K562 (cell line): ENCODE measurements at regions not wholly inside any gene's neighbourhood (a gene's known extent, or its start where the extent isn't known, plus 50 kb on each side); places are given as distances from the start of the nearest gene placed in this dataset.

Experiments used
- ATAC-seq: fragments of 200-7000 bp; cut with Tn5 transposase; 3 replicates; pipeline ENCODE4 v1.9.1; 2020; ENCODE audit warnings: moderate library complexity
- BruUV-seq: library from RNA; stranded (reverse); fragments of 400-500 nt; replicated peaks from 2 replicates; lab custom pipeline; 2021; lab: Mats Ljungman, UMichigan
- CTCF ChIA-PET: fragments of 300-600 bp; formaldehyde crosslinking; extraction: SDS; loops from one replicate; lab custom pipeline; 2021; ENCODE audit warnings: low intra/inter-chr PET ratio; lab: Yijun Ruan, JAX
- POLR2A ChIA-PET: fragments of 300-600, 350-650 bp; sonication (Branson Sonifier 250); formaldehyde crosslinking; extraction: SDS; loops from one replicate; lab custom pipeline; 2021; ENCODE audit warnings: antibody characterized with exemption, inconsistent platforms; lab: Yijun Ruan, JAX
- DNase-seq, 4 experiments: peaks; one replicate each; pipeline versions ENCODE4 v3.0.0 to v3.0.0-alpha.2; 2011 to 2018; ENCODE audit warnings: low spot score in 3 of 4, mixed read lengths in 3 of 4; ENCODE audit errors: extremely low read depth in 1 of 4
- FAIRE-seq: peaks from 2 replicates; lab custom pipeline; 2011; peaks lifted over from hg19 to GRCh38; lab: Jason Lieb, UNC
- H2AFZ ChIP-seq: 2 replicates; pipeline ENCODE4 v1.6.0; 2011; ENCODE audit warnings: low read depth, low read length, control low read depth, inconsistent platforms
- H3K27ac ChIP-seq: fragments of 200-600 bp; 3 replicates; pipeline ENCODE4 v1.8.0; 2011; ENCODE audit warnings: low read depth, mild to moderate bottlenecking, control low read depth, inconsistent platforms, low read length, moderate library complexity, mixed read lengths; ENCODE audit errors: extremely low read depth
- H3K27me3 ChIP-seq, 2 experiments: fragments of 300-600 bp in 1 of 2; 2 replicates in 1 of 2; 3 replicates in 1 of 2; pipeline versions ENCODE4 v1.6.0 to v1.8.0; 2011; ENCODE audit warnings: inconsistent platforms in 2 of 2, low read length in 2 of 2, mild to moderate bottlenecking in 1 of 2, mixed read lengths in 1 of 2, moderate library complexity in 1 of 2; ENCODE audit not compliant: control insufficient read depth in 2 of 2, insufficient read depth in 2 of 2
- H3K36me3 ChIP-seq: fragments of 300-600 bp; 3 replicates; pipeline ENCODE4 v1.8.0; 2011; ENCODE audit warnings: mild to moderate bottlenecking, low read length, inconsistent platforms; ENCODE audit not compliant: control insufficient read depth, insufficient read depth
- H3K4me1 ChIP-seq, 2 experiments: fragments of 200-600 bp in 1 of 2; replicated peaks in 1 of 2; 2 replicates in 1 of 2; 3 replicates in 1 of 2; pipeline versions ENCODE4 v1.5.1 to v1.8.0; 2011; ENCODE audit warnings: inconsistent platforms in 2 of 2, low read length in 2 of 2, mild to moderate bottlenecking in 1 of 2, mixed read lengths in 1 of 2, moderate library complexity in 1 of 2; ENCODE audit not compliant: control insufficient read depth in 2 of 2, insufficient read depth in 2 of 2
- H3K4me2 ChIP-seq: 2 replicates; pipeline ENCODE4 v1.6.1; 2011; ENCODE audit warnings: low read length, control low read depth, inconsistent platforms, mixed read lengths; ENCODE audit not compliant: insufficient read depth
- H3K4me3 ChIP-seq: fragments of 200-600 bp; sonication (generic), shearing (Covaris generic); 2 replicates; pipeline ENCODE4 v1.5.1; 2016; ENCODE audit warnings: control low read depth, inconsistent platforms
- H3K79me2 ChIP-seq: fragments of 200-600 bp; 3 replicates; pipeline ENCODE4 v1.8.0; 2011; ENCODE audit warnings: low read length, inconsistent platforms; ENCODE audit not compliant: control insufficient read depth, insufficient read depth
- H3K9ac ChIP-seq, 2 experiments: 2 replicates each; pipeline versions ENCODE4 v1.6.0 to v1.6.1; 2011; ENCODE audit warnings: low read depth in 2 of 2, low read length in 2 of 2, control low read depth in 1 of 2, inconsistent platforms in 1 of 2, mild to moderate bottlenecking in 1 of 2, mixed read lengths in 1 of 2; ENCODE audit not compliant: insufficient read depth in 1 of 2
- H3K9me1 ChIP-seq: one replicate; pipeline ENCODE4 v1.6.0; 2011; ENCODE audit warnings: inconsistent platforms, mild to moderate bottlenecking, low read length, moderate library complexity; ENCODE audit not compliant: control insufficient read depth, insufficient read depth
- H3K9me3 ChIP-seq: replicated peaks from 2 replicates; pipeline ENCODE4 v1.5.1; 2011; ENCODE audit warnings: low read depth, low read length, inconsistent platforms; ENCODE audit not compliant: control insufficient read depth, insufficient read depth
- H4K20me1 ChIP-seq: replicated peaks from 2 replicates; pipeline ENCODE4 v1.6.1; 2011; ENCODE audit warnings: low read length, inconsistent platforms, mixed read lengths; ENCODE audit not compliant: control insufficient read depth, insufficient read depth
- E2F8 ChIP-seq: fragments of 450-650 bp; IDR thresholded peaks from 2 replicates; pipeline ENCODE4 v1.7.1; 2018; ENCODE audit warnings: mild to moderate bottlenecking, low read depth; ENCODE audit not compliant: partially characterized antibody
- HOXB6 ChIP-seq: fragments of 250-450 bp; sonication (Bioruptor Pico); IDR thresholded peaks from 2 replicates; pipeline ENCODE4 v1.5.1; 2022; ENCODE audit warnings: mild to moderate bottlenecking, borderline replicate concordance
- KLF1 ChIP-seq: fragments of 450-650 bp; IDR thresholded peaks from 2 replicates; pipeline ENCODE4 v1.6.1; 2016; ENCODE audit warnings: missing genetic modification characterization, missing compliant biosample characterization
- LCOR ChIP-seq: sonication (generic); formaldehyde crosslinking; IDR thresholded peaks from 2 replicates; pipeline ENCODE4 v1.8.0; 2022; ENCODE audit warnings: mild to moderate bottlenecking, missing genetic modification reagents
- MTF1 ChIP-seq: fragments of 250-450 bp; sonication (Bioruptor Pico); IDR thresholded peaks from 2 replicates; pipeline ENCODE4 v1.9.0; 2021; ENCODE audit warnings: moderate library complexity, mild to moderate bottlenecking, inconsistent platforms, borderline replicate concordance
- NELFE ChIP-seq: IDR thresholded peaks from 2 replicates; pipeline ENCODE4 v1.6.1; 2011; ENCODE audit warnings: mild to moderate bottlenecking; ENCODE audit not compliant: insufficient read depth, insufficient read length
- NR1H2 ChIP-seq: sonication (generic); formaldehyde crosslinking; IDR thresholded peaks from 2 replicates; pipeline ENCODE4 v1.4.0; 2020; ENCODE audit warnings: mild to moderate bottlenecking, missing genetic modification reagents
- SIX5 ChIP-seq, 2 experiments: IDR thresholded peaks; 2 replicates each; pipeline ENCODE4 v1.6.1; 2011; ENCODE audit warnings: low read length in 2 of 2, borderline replicate concordance in 1 of 2, low read depth in 1 of 2, mild to moderate bottlenecking in 1 of 2, moderate library complexity in 1 of 2; ENCODE audit not compliant: insufficient read depth in 1 of 2
- TEAD1 ChIP-seq, 2 experiments: fragments of 450-650 bp in 1 of 2; sonication (generic) in 1 of 2; formaldehyde crosslinking; IDR thresholded peaks; 2 replicates each; pipeline versions ENCODE4 v1.4.0 to v1.8.0; 2020 to 2022; ENCODE audit warnings: mild to moderate bottlenecking in 2 of 2, missing genetic modification reagents in 1 of 2
- ZBTB17 ChIP-seq: fragments of 450-650 bp; formaldehyde crosslinking; IDR thresholded peaks from 2 replicates; pipeline ENCODE4 v1.4.0; 2020; ENCODE audit warnings: mild to moderate bottlenecking
- ZNF24 ChIP-seq: fragments of 450-650 bp; IDR thresholded peaks from 2 replicates; pipeline ENCODE4 v1.6.1; 2016
- ZNF668 ChIP-seq: fragments of 250-450 bp; sonication (Bioruptor Pico); IDR thresholded peaks from 2 replicates; pipeline ENCODE4 v1.8.0; 2022; ENCODE audit warnings: mild to moderate bottlenecking, inconsistent platforms
- WGBS: fragments of 100-300 bp; shearing (Covaris generic); methylation state at CpG from one replicate; pipeline ENCODE4 v1.1.6; 2016; ENCODE audit warnings: low coverage, mixed read lengths; ENCODE audit not compliant: insufficient coverage; ENCODE audit errors: missing lambda C conversion rate; 5-methylcytosine and 5-hydroxymethylcytosine counted together
- in situ Hi-C: fragments of 300-500 bp; cut with MboI; formaldehyde crosslinking; loops from 4 replicates; pipeline ENCODE4 v1.15.0; 2018; ENCODE audit warnings: inconsistent platforms, mixed read lengths
- intact Hi-C: fragments of 100-400 bp; cut with micrococcal nuclease; formaldehyde crosslinking; loops from 2 replicates; pipeline ENCODE4 v1.14.2; 2022

DNA sequence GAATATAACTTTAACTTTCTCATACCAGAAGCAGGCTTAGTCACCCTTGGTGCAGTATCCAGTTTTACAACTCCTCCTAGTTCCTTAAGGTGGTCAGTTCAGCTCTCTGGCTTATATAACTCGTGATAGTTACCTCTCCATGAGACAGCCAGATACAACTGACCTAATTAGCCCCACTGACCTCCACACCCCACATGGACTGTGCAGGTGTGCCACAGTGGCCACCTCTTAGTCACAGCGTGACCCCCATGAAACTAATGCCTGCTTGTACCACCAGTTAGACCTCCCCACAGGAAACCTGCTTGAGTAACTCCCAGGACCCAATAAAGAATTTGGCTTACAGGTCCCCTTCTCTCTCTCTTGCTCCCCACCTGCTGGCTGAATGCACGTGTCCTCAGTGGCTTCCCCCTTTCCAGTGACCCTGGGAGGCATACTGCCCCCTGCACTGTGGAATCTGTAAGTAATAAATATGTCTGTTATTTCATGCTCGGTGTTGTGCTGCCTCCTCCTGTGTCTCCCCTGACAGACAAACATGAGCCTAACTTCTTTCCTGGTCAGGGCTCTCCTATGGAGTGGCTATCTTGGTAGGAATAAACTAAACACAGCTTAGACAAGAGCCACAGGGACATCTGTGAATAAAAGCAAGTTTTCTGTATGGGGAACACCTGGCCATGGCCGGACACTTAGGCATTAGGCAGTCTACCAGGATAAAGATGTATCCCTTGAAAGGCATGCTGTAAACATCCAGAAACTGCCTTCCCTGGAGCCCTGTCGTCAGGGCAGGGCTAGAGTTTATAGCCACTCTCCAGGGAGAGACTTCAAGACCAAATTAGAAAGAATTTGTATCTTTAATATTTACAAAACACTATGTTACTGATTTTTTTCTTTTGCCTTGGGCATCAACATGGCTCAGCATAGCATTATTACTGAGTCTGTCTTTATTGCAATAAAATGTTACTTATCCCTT lies 209.7 kb upstream of the BOD1L1 start:
- ATAC-seq, result no peak
- intact Hi-C loops, result no loop called here
- Histone ChIP-seq H3K79me2 (no peaks in the 10 kb centered on the region), H3K27ac (no peak overlapping the region)
- TF ChIP-seq ZNF668, result no peak
- no peak for TF ChIP-seq NR1H2
- TF ChIP-seq, all 486 proteins: peak for 0
- Histone ChIP-seq H4K20me1 (no peaks in the 10 kb centered on the region), H2AFZ (no peak overlapping the region), H3K4me2 (no peak overlapping the region), H3K27me3 (no peaks in the 10 kb centered on the region), H3K36me3 (no peaks in the 10 kb centered on the region), H3K9ac (no peak overlapping the region), H3K4me3 (no peak overlapping the region), H3K4me1 (no peaks in the 10 kb centered on the region), H3K9me1 (no peaks in the 10 kb centered on the region), H3K9me3 (no peaks in the 10 kb centered on the region; the same call in 1 of the 2 replicates)
- CTCF ChIA-PET, result no interaction called here
- no TSS peak for BruUV-seq
- DNase-seq (no peak), FAIRE-seq (no peak)
- 3% methylated on average over 6 of the region's 6 CpGs for WGBS
- in situ Hi-C loops, result no loop called here
- POLR2A ChIA-PET, result no interaction called here

DNA sequence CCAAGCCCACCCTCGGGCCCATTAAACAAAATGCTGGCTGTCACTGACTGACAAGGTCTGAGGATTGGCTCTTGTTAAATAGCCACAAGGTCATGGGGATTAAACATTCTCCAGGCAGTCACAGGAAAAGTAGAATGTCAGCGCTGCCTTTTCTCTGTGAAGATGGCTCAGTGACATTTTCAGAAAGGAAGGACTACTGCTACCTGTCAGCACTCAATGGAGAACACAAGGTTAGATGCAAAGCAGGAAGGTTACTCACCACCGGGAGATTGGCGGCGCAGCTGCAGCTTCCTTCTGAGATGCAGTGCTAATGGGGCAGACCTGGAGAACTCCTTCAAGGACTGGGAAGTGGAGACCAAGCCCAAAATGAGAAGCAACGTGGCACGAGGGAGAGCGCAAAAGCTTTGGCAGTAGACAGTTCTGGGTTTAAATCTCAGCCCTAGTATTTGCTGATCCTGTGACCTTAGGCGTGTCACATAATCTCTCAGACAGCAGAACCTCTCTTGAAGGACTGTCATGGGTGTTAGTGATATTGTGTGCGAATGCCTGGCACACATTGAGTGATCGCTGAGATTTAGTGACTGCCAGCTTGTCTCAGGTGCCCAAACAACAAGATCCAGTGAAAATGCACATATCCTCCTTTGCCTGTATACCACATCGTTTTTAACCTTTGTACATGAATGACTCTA lies 213.1 kb upstream of the BOD1L1 start:
- BruUV-seq, result no TSS peak
- ChIA-PET CTCF (no interaction called here), POLR2A (no interaction called here)
- no peak for DNase-seq
- no peak for ATAC-seq
- Histone ChIP-seq H3K27me3 (no peaks in the 10 kb centered on the region), H3K9ac (no peak overlapping the region), H3K4me3 (no peak overlapping the region), H3K4me2 (no peak overlapping the region), H4K20me1 (no peaks in the 10 kb centered on the region), H3K27ac (no peak overlapping the region), H3K9me1 (no peaks in the 10 kb centered on the region), H2AFZ (no peak overlapping the region), H3K79me2 (no peaks in the 10 kb centered on the region), H3K4me1 (no peaks in the 10 kb centered on the region), H3K9me3 (no peaks in the 10 kb centered on the region; the same call in 1 of the 2 replicates), H3K36me3 (no peaks in the 10 kb centered on the region)
- FAIRE-seq, result no peak
- in situ Hi-C loops (no loop called here), intact Hi-C loops (no loop called here)
- WGBS, result under 1% methylated on average over 11 of the region's 12 CpGs
- TF ChIP-seq ZNF24 (no peak), SIX5 (IDR thresholded peaks at IDR 0.05; ENCODE audit: borderline replicate concordance in 1 of 2, insufficient read depth in 1 of 2, low read depth in 1 of 2, low read length in 2 of 2) (no peak), KLF1 (tag) (no peak), TEAD1 (CRISPR knock-in tag; IDR thresholded peaks at IDR 0.05) (no peak), ZBTB17 (no peak), HOXB6 (no peak), E2F8 (no peak), MTF1 (CRISPR knock-in tag) (no peak), NELFE (no peak), LCOR (CRISPR knock-in tag) (no peak)
